ENCODE measurements at regions not wholly inside any gene's neighbourhood (a gene's known extent, or its start where the extent isn't known, plus 50 kb on each side); places are given as distances from the start of the nearest gene placed in this dataset.

DNA sequence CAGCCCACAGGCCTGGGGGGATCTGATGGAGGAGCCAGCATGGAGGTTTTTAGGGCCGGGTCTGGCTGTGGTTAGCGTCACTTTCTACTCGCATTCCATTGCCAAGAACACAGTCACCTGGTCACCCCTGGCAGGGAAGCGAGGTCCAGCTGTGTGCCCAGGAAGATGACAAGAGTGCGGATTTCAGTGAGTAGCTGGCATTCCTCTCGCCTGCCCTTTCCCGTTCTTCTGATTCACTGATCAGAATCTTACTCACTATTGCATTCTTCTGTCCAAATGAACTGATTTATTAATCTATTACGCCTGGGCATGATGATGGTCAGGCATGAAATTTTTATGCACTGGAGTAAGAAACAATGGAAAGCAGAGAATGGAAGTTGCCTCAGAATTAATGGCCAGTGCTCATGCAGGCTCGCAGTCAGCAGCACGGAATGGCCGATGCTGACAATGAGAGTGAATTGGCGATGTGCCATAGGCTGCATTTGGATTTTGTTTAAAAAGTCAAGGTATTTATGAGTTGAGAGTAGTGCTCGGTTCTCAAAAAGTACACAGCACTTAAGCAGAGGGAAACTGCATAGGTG, 76.4 kb upstream of the MGAT5 start:
- TF ChIP-seq ARNTL (CRISPR knock-in tag; IDR thresholded peaks at IDR 0.05; ENCODE audit: borderline replicate concordance, low read depth) (no peak), ESRRG (CRISPR knock-in tag; IDR thresholded peaks at IDR 0.05) (no peak), RARB (CRISPR knock-in tag; IDR thresholded peaks at IDR 0.05) (no peak), SNAI2 (CRISPR knock-in tag; IDR thresholded peaks at IDR 0.05) (peak; percentile 29; the same call in 1 of the 2 replicates)

Measured in SK-N-SH treated with all-trans-retinoic acid at 6 μM for 48 hours (cell line).